IMR-90 (cell line): ENCODE measurements at regions not wholly inside any gene's neighbourhood (a gene's known extent, or its start where the extent isn't known, plus 50 kb on each side); places are given as distances from the start of the nearest gene placed in this dataset.

Experiments used
- ATAC-seq: fragments of 200-7000 bp; cut with Tn5 transposase; 2 replicates; pipeline ENCODE4 v1.9.1; 2020; ENCODE audit warnings: low read depth, mild to moderate bottlenecking, moderate library complexity
- BruUV-seq: library from RNA; stranded (reverse); fragments of 400-500 nt; replicated peaks from 2 replicates; lab custom pipeline; 2021; lab: Mats Ljungman, UMichigan
- CTCF ChIA-PET: fragments of 300-600 bp; formaldehyde crosslinking; extraction: SDS; loops from one replicate; lab custom pipeline; 2021; ENCODE audit warnings: antibody characterized with exemption; lab: Yijun Ruan, JAX
- POLR2A ChIA-PET: fragments of 300-600 bp; sonication (Branson Sonifier 250); formaldehyde crosslinking; loops from one replicate; lab custom pipeline; 2022; ENCODE audit warnings: antibody characterized with exemption; ENCODE audit not compliant: unreplicated experiment; lab: Charles Lee
- DNase-seq: peaks from one replicate; pipeline ENCODE4 v3.0.0; 2013
- H2AFZ ChIP-seq: replicated peaks from 2 replicates; pipeline ENCODE3; 2013; ENCODE audit warnings: low read length, mild to moderate bottlenecking; ENCODE audit not compliant: poor library complexity
- H2AK5ac ChIP-seq: 2 replicates; pipeline ENCODE4 v1.6.1; 2013; ENCODE audit warnings: low read depth, low read length, inconsistent platforms
- H2AK9ac ChIP-seq: replicated peaks from 2 replicates; pipeline ENCODE3; 2013; ENCODE audit warnings: mild to moderate bottlenecking, low read depth, low read length, moderate library complexity; ENCODE audit not compliant: poor library complexity
- H2BK120ac ChIP-seq: 2 replicates; pipeline ENCODE4 v1.6.1; 2013; ENCODE audit warnings: low read depth, low read length, inconsistent platforms
- H2BK15ac ChIP-seq: 3 replicates; pipeline ENCODE4 v1.6.1; 2013; ENCODE audit warnings: low read depth, low read length, inconsistent platforms
- H2BK20ac ChIP-seq: 2 replicates; pipeline ENCODE4 v1.6.1; 2013; ENCODE audit warnings: low read depth, mild to moderate bottlenecking, inconsistent platforms, low read length, moderate library complexity
- H2BK5ac ChIP-seq: 2 replicates; pipeline ENCODE4 v1.6.1; 2013; ENCODE audit warnings: mild to moderate bottlenecking, low read depth, low read length, inconsistent platforms; ENCODE audit not compliant: poor library complexity, severe bottlenecking
- H3K14ac ChIP-seq: replicated peaks from 2 replicates; pipeline ENCODE4 v1.6.1; 2013; ENCODE audit warnings: low read depth, low read length, inconsistent platforms
- H3K18ac ChIP-seq: 2 replicates; pipeline ENCODE4 v1.6.1; 2013; ENCODE audit warnings: low read depth, low read length, control low read depth
- H3K23ac ChIP-seq: 2 replicates; pipeline ENCODE4 v1.6.1; 2013; ENCODE audit warnings: low read depth, low read length, inconsistent platforms
- H3K27ac ChIP-seq: 2 replicates; pipeline ENCODE4 v1.5.1; 2013; ENCODE audit warnings: mild to moderate bottlenecking, control low read depth, low read length; ENCODE audit not compliant: insufficient read depth
- H3K27me3 ChIP-seq: 2 replicates; pipeline ENCODE4 v1.6.1; 2013; ENCODE audit warnings: low read length; ENCODE audit not compliant: control insufficient read depth, insufficient read depth
- H3K36me3 ChIP-seq: 2 replicates; pipeline ENCODE4 v1.6.1; 2013; ENCODE audit warnings: low read length, mixed read lengths; ENCODE audit not compliant: control insufficient read depth, insufficient read depth
- H3K4ac ChIP-seq: 2 replicates; pipeline ENCODE4 v1.6.1; 2013; ENCODE audit warnings: low read depth, low read length, inconsistent platforms
- H3K4me1 ChIP-seq: 2 replicates; pipeline ENCODE4 v1.6.1; 2013; ENCODE audit warnings: low read length, mixed read lengths; ENCODE audit not compliant: control insufficient read depth, insufficient read depth
- H3K4me2 ChIP-seq: 2 replicates; pipeline ENCODE4 v1.6.1; 2013; ENCODE audit warnings: low read depth, mild to moderate bottlenecking, control low read depth, low read length, moderate library complexity
- H3K4me3 ChIP-seq: 2 replicates; pipeline ENCODE4 v1.5.1; 2013; ENCODE audit warnings: low read depth, mild to moderate bottlenecking, control low read depth, low read length, moderate library complexity; ENCODE audit not compliant: insufficient read depth
- H3K56ac ChIP-seq: 2 replicates; pipeline ENCODE4 v1.6.1; 2013; ENCODE audit warnings: low read length, inconsistent platforms; ENCODE audit not compliant: insufficient read depth; ENCODE audit errors: extremely low read depth
- H3K79me1 ChIP-seq, 2 experiments: 2 replicates each; pipeline ENCODE4 v1.6.1; 2013; ENCODE audit warnings: low read length in 2 of 2, inconsistent platforms in 1 of 2, low read depth in 1 of 2
- H3K9ac ChIP-seq: 2 replicates; pipeline ENCODE4 v1.6.1; 2013; ENCODE audit warnings: low read depth, low read length, control low read depth
- H3K9me1 ChIP-seq: 2 replicates; pipeline ENCODE4 v1.6.1; 2013; ENCODE audit warnings: low read length, inconsistent platforms; ENCODE audit not compliant: insufficient read depth
- H3K9me3 ChIP-seq: 2 replicates; pipeline ENCODE4 v1.6.1; 2013; ENCODE audit warnings: low read length; ENCODE audit not compliant: control insufficient read depth, insufficient read depth
- H4K20me1 ChIP-seq: 2 replicates; pipeline ENCODE4 v1.6.1; 2013; ENCODE audit warnings: low read length, inconsistent platforms; ENCODE audit not compliant: insufficient read depth
- H4K5ac ChIP-seq: 2 replicates; pipeline ENCODE4 v1.6.1; 2013; ENCODE audit warnings: mild to moderate bottlenecking, low read depth, low read length, control low read depth
- H4K8ac ChIP-seq, 2 experiments: 2 replicates each; pipeline ENCODE4 v1.6.1; 2013; ENCODE audit warnings: low read depth in 2 of 2, low read length in 2 of 2, control low read depth in 1 of 2, inconsistent platforms in 1 of 2
- H4K91ac ChIP-seq: 2 replicates; pipeline ENCODE4 v1.6.1; 2013; ENCODE audit warnings: low read depth, low read length, inconsistent platforms; ENCODE audit not compliant: insufficient read depth
- BHLHE40 ChIP-seq: fragments of 150-350 bp; IDR thresholded peaks from 2 replicates; pipeline ENCODE4 v1.6.1; 2016; ENCODE audit warnings: mild to moderate bottlenecking, low read depth, low read length
- CEBPB ChIP-seq: IDR thresholded peaks from 2 replicates; pipeline ENCODE4 v1.6.1; 2012; ENCODE audit warnings: low read depth, low read length, improper control_type of control experiment
- CHD1 ChIP-seq: IDR thresholded peaks from 2 replicates; pipeline ENCODE4 v1.6.1; 2012; ENCODE audit warnings: low read depth, low read length, improper control_type of control experiment
- FOS ChIP-seq: fragments of 150-350 bp; IDR thresholded peaks from 2 replicates; pipeline ENCODE4 v1.6.1; 2016; ENCODE audit warnings: low read depth, low read length
- MAFK ChIP-seq: IDR thresholded peaks from 2 replicates; pipeline ENCODE4 v1.6.1; 2012; ENCODE audit warnings: low read depth, low read length, improper control_type of control experiment
- MAZ ChIP-seq: IDR thresholded peaks from 2 replicates; pipeline ENCODE4 v1.6.1; 2012; ENCODE audit warnings: low read depth, mild to moderate bottlenecking, low read length, improper control_type of control experiment, moderate library complexity, borderline replicate concordance
- MXI1 ChIP-seq: IDR thresholded peaks from 2 replicates; pipeline ENCODE4 v1.6.1; 2012; ENCODE audit warnings: low read depth, mild to moderate bottlenecking, low read length, moderate library complexity, borderline replicate concordance
- NFE2L2 ChIP-seq: fragments of 150-350 bp; IDR thresholded peaks from 2 replicates; pipeline ENCODE4 v1.6.1; 2016; ENCODE audit warnings: low read depth, mild to moderate bottlenecking, low read length
- POLR2A ChIP-seq: IDR thresholded peaks from 2 replicates; pipeline ENCODE4 v1.6.1; 2012; ENCODE audit warnings: mild to moderate bottlenecking, low read depth, low read length
- RAD21 ChIP-seq: IDR thresholded peaks from 2 replicates; pipeline ENCODE4 v1.6.1; 2012; ENCODE audit warnings: low read length, improper control_type of control experiment
- RCOR1 ChIP-seq: IDR thresholded peaks from 2 replicates; pipeline ENCODE4 v1.6.1; 2012; ENCODE audit warnings: mild to moderate bottlenecking, low read length, improper control_type of control experiment; ENCODE audit not compliant: insufficient replicate concordance
- RFX5 ChIP-seq: IDR thresholded peaks from 2 replicates; pipeline ENCODE4 v1.8.0; 2012; ENCODE audit warnings: low read depth, mild to moderate bottlenecking, low read length, moderate library complexity
- SMC3 ChIP-seq: fragments of 150-350 bp; IDR thresholded peaks from 2 replicates; pipeline ENCODE4 v1.6.1; 2016; ENCODE audit warnings: low read depth, mild to moderate bottlenecking, antibody characterized with exemption, low read length, moderate library complexity
- USF2 ChIP-seq: fragments of 150-350 bp; IDR thresholded peaks from 2 replicates; pipeline ENCODE4 v1.6.1; 2017; ENCODE audit warnings: mild to moderate bottlenecking, antibody characterized with exemption, low read length, low read depth
- WGBS, 2 experiments: methylation state at CpG; one replicate each; pipeline versions ENCODE4 v1.1.5 to v1.1.7; 2013; ENCODE audit warnings: missing lambda C conversion rate in 2 of 2; ENCODE audit not compliant: insufficient read length in 1 of 2; ENCODE audit errors: extremely low coverage in 2 of 2; 5-methylcytosine and 5-hydroxymethylcytosine counted together
- dilution Hi-C: fragments of 300-500 bp; cut with HindIII; formaldehyde crosslinking; loops from one replicate; pipeline ENCODE4 v1.14.3; 2018; ENCODE audit warnings: low sequenced_read_pairs; ENCODE audit not compliant: unreplicated experiment
- in situ Hi-C: fragments of 300-500 bp; cut with MboI; formaldehyde crosslinking; loops from 3 replicates; pipeline ENCODE4 v1.14.3; 2019; ENCODE audit warnings: low sequenced_read_pairs, inconsistent platforms, mixed read lengths
- intact Hi-C: fragments of 100-400 bp; cut with micrococcal nuclease; formaldehyde crosslinking; loops from 2 replicates; pipeline ENCODE4 v1.10.0; 2022
- TF ChIP-seq, protein P1 (sequence below): fragments of 150-350 bp; IDR thresholded peaks from 2 replicates; pipeline ENCODE4 v1.6.1; 2016; ENCODE audit warnings: low read depth, mild to moderate bottlenecking, low read length, moderate library complexity, borderline replicate concordance
- TF ChIP-seq, protein P2 (sequence below): conservative IDR thresholded peaks from 2 replicates; pipeline ENCODE4 v1.5.1; 2012; ENCODE audit warnings: mild to moderate bottlenecking, low read depth, low read length, improper control_type of control experiment

DNA sequence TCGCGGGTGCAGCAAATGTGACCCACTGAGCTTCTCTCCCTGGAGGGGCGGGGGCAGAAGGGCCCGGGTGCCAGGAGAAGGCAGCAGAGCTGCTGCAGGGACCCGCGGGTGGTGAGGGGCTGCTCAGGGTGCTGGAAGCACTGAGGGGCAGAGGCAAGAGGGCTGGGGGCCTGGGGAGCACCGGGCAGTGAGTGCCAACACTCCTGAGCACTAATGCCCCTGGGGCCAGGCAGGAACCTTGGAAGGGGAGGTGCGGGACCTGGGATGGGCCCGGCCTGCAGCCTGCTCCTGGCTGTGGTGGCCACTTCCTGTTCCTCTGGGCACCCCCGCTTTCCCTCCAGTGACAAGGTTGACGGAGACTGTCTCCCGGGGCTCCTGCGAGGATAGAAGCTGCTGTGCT is 66.5 kb upstream of the ADRA2C start:
- DNase-seq: no peak
- no TSS peak for BruUV-seq
- Histone ChIP-seq H4K5ac (no peak overlapping the region), H2BK20ac (no peak overlapping the region), H4K8ac (no peak overlapping the region), H2BK5ac (no peak overlapping the region), H2AFZ (no peak overlapping the region), H3K14ac (no peak overlapping the region), H3K27me3 (peaks cover 34% of the 10 kb centered on the region), H3K27ac (no peak overlapping the region), H3K4me3 (no peak overlapping the region), H3K4ac (no peak overlapping the region), H2AK9ac (no peak overlapping the region), H3K36me3 (no peaks in the 10 kb centered on the region), H2BK15ac (no peak overlapping the region), H4K20me1 (no peaks in the 10 kb centered on the region), H2AK5ac (no peak overlapping the region), H2BK120ac (no peak overlapping the region), H3K79me1 (no peaks in the 10 kb centered on the region), H3K4me2 (no peak overlapping the region), H3K56ac (no peak overlapping the region), H3K9ac (no peak overlapping the region), H3K18ac (no peak overlapping the region), H4K91ac (no peak overlapping the region), H3K23ac (no peak overlapping the region), H3K9me3 (no peaks in the 10 kb centered on the region), H3K4me1 (no peaks in the 10 kb centered on the region), H3K9me1 (no peaks in the 10 kb centered on the region)
- POLR2A ChIA-PET: no interaction called here
- no peak for TF ChIP-seq RCOR1
- TF ChIP-seq USF2: no peak
- TF ChIP-seq, protein P1, sequence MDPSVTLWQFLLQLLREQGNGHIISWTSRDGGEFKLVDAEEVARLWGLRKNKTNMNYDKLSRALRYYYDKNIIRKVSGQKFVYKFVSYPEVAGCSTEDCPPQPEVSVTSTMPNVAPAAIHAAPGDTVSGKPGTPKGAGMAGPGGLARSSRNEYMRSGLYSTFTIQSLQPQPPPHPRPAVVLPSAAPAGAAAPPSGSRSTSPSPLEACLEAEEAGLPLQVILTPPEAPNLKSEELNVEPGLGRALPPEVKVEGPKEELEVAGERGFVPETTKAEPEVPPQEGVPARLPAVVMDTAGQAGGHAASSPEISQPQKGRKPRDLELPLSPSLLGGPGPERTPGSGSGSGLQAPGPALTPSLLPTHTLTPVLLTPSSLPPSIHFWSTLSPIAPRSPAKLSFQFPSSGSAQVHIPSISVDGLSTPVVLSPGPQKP: no peak
- TF ChIP-seq MAZ: no peak
- no peak for TF ChIP-seq MAFK
- no peak for TF ChIP-seq CHD1
- TF ChIP-seq RFX5: no peak
- no peak for TF ChIP-seq SMC3
- TF ChIP-seq CEBPB: no peak
- no peak for TF ChIP-seq FOS
- TF ChIP-seq, protein P2, sequence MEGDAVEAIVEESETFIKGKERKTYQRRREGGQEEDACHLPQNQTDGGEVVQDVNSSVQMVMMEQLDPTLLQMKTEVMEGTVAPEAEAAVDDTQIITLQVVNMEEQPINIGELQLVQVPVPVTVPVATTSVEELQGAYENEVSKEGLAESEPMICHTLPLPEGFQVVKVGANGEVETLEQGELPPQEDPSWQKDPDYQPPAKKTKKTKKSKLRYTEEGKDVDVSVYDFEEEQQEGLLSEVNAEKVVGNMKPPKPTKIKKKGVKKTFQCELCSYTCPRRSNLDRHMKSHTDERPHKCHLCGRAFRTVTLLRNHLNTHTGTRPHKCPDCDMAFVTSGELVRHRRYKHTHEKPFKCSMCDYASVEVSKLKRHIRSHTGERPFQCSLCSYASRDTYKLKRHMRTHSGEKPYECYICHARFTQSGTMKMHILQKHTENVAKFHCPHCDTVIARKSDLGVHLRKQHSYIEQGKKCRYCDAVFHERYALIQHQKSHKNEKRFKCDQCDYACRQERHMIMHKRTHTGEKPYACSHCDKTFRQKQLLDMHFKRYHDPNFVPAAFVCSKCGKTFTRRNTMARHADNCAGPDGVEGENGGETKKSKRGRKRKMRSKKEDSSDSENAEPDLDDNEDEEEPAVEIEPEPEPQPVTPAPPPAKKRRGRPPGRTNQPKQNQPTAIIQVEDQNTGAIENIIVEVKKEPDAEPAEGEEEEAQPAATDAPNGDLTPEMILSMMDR: no peak
- TF ChIP-seq POLR2A: no peak
- TF ChIP-seq RAD21: no peak
- no peak for TF ChIP-seq NFE2L2
- no peak for TF ChIP-seq BHLHE40
- TF ChIP-seq MXI1: no peak
- dilution Hi-C loops (no loop called here), intact Hi-C loops (no loop called here), in situ Hi-C loops (no loop called here)
- no peak for ATAC-seq
- 78% methylated on average over 3 of the region's 13 CpGs; no CpG with 5 or more reads in 1 of the 2 experiments for WGBS, 2 experiments
- CTCF ChIA-PET: interaction anchor here (0.5 kb wide), 1 partner anchor 22 kb away, joined by 3 read pairs; no protein-coding TSS in a partner anchor
